H1 (cell line): ENCODE measurements at regions not wholly inside any gene's neighbourhood (a gene's known extent, or its start where the extent isn't known, plus 50 kb on each side); places are given as distances from the start of the nearest gene placed in this dataset.

Source experiments
- CTCF ChIA-PET: fragments of 300-600 bp; sonication (Branson Sonifier 250); formaldehyde crosslinking; loops from one replicate; lab custom pipeline; 2021; ENCODE audit not compliant: partially characterized antibody; lab: Charles Lee
- POLR2A ChIA-PET: fragments of 300-600 bp; sonication (Branson Sonifier 250); formaldehyde crosslinking; loops from one replicate; lab custom pipeline; 2021; ENCODE audit warnings: inconsistent platforms; ENCODE audit not compliant: partially characterized antibody; lab: Charles Lee
- DNase-seq, 2 experiments: peaks; one replicate each; pipeline versions ENCODE4 v3.0.0 to v3.0.0-alpha.2; 2010 to 2022; ENCODE audit warnings: low spot score in 2 of 2, low read depth in 1 of 2, mixed read lengths in 1 of 2
- FAIRE-seq: peaks from 2 replicates; lab custom pipeline; 2011; peaks lifted over from hg19 to GRCh38; lab: Jason Lieb, UNC
- H2AFZ ChIP-seq: 2 replicates; pipeline ENCODE4 v1.8.1; 2012; ENCODE audit warnings: low read length, inconsistent platforms
- H2AK5ac ChIP-seq: 2 replicates; pipeline ENCODE4 v1.6.1; 2013; ENCODE audit warnings: low read depth, low read length
- H2BK120ac ChIP-seq: replicated peaks from 2 replicates; pipeline ENCODE3; 2013; ENCODE audit warnings: low read depth, low read length, inconsistent platforms
- H2BK12ac ChIP-seq: 2 replicates; pipeline ENCODE4 v1.6.1; 2013; ENCODE audit warnings: low read depth, low read length
- H2BK15ac ChIP-seq: 2 replicates; pipeline ENCODE4 v1.6.1; 2013; ENCODE audit warnings: low read length
- H2BK20ac ChIP-seq: 2 replicates; pipeline ENCODE4 v1.6.1; 2013; ENCODE audit warnings: low read length
- H2BK5ac ChIP-seq: 2 replicates; pipeline ENCODE4 v1.6.1; 2013; ENCODE audit warnings: low read depth, low read length
- H3K14ac ChIP-seq: 2 replicates; pipeline ENCODE4 v1.6.1; 2013; ENCODE audit warnings: inconsistent platforms; ENCODE audit not compliant: insufficient read length
- H3K18ac ChIP-seq: 2 replicates; pipeline ENCODE4 v1.6.1; 2013; ENCODE audit warnings: low read length; ENCODE audit errors: extremely low read depth
- H3K23ac ChIP-seq: 2 replicates; pipeline ENCODE4 v1.6.1; 2013; ENCODE audit warnings: inconsistent platforms; ENCODE audit not compliant: insufficient read length
- H3K23me2 ChIP-seq: 2 replicates; pipeline ENCODE4 v1.6.1; 2013; ENCODE audit warnings: low read depth, low read length
- H3K27ac ChIP-seq: 2 replicates; pipeline ENCODE4 v1.6.1; 2011; ENCODE audit warnings: low read depth, low read length, inconsistent platforms
- H3K27me3 ChIP-seq, 4 experiments: replicated peaks in 1 of 4; 1 replicate in 1 of 4; 2 replicates in 3 of 4; pipeline versions ENCODE4 v1.6.1 to v1.8.1; 2011 to 2013; ENCODE audit warnings: low read length in 3 of 4, mild to moderate bottlenecking in 3 of 4, inconsistent platforms in 2 of 4, mixed read lengths in 2 of 4, moderate library complexity in 1 of 4; ENCODE audit not compliant: control insufficient read depth in 3 of 4, insufficient read depth in 3 of 4; ENCODE audit errors: extremely low read depth in 1 of 4
- H3K36me3 ChIP-seq, 4 experiments: 2 replicates each; pipeline versions ENCODE4 v1.6.1 to v1.8.1; 2011 to 2013; ENCODE audit warnings: mild to moderate bottlenecking in 4 of 4, low read length in 3 of 4, moderate library complexity in 2 of 4, control low read depth in 1 of 4, inconsistent platforms in 1 of 4; ENCODE audit not compliant: insufficient read depth in 4 of 4, control insufficient read depth in 2 of 4
- H3K4ac ChIP-seq: replicated peaks from 2 replicates; pipeline ENCODE3; 2013; ENCODE audit warnings: low read length, low read depth, mixed read lengths, inconsistent platforms; ENCODE audit not compliant: insufficient read length
- H3K4me1 ChIP-seq, 4 experiments: replicated peaks in 1 of 4; 1 replicate in 1 of 4; 2 replicates in 3 of 4; pipeline versions ENCODE4 v1.6.1 to v1.8.1; 2011 to 2013; ENCODE audit warnings: low read length in 3 of 4, inconsistent platforms in 2 of 4, mixed read lengths in 1 of 4; ENCODE audit not compliant: insufficient read depth in 4 of 4, control insufficient read depth in 3 of 4
- H3K4me2 ChIP-seq, 2 experiments: 2 replicates each; pipeline versions ENCODE4 v1.6.1 to v1.8.1; 2011 to 2013; ENCODE audit warnings: low read depth in 2 of 2, low read length in 2 of 2, control low read depth in 1 of 2, inconsistent platforms in 1 of 2, mild to moderate bottlenecking in 1 of 2; ENCODE audit not compliant: insufficient read depth in 1 of 2
- H3K4me3 ChIP-seq, 4 experiments: fragments of 200-600, 300-600 bp in 1 of 4; sonication (generic), shearing (Covaris generic), sonication (Bioruptor Twin) in 1 of 4; 2 replicates each; pipeline versions ENCODE4 v1.5.1 to v1.8.1; 2011 to 2016; ENCODE audit warnings: low read length in 4 of 4, low read depth in 3 of 4, control low read depth in 2 of 4, inconsistent platforms in 2 of 4, mild to moderate bottlenecking in 2 of 4, mixed read lengths in 1 of 4, moderate library complexity in 1 of 4; ENCODE audit not compliant: insufficient read depth in 2 of 4; ENCODE audit errors: extremely low read depth in 1 of 4
- H3K56ac ChIP-seq: replicated peaks from 2 replicates; pipeline ENCODE3; 2013; ENCODE audit warnings: low read depth, mild to moderate bottlenecking, mixed read lengths, low read length, inconsistent platforms; ENCODE audit not compliant: insufficient read length
- H3K79me1 ChIP-seq: 2 replicates; pipeline ENCODE4 v1.6.1; 2013; ENCODE audit warnings: low read depth, low read length, control low read depth
- H3K79me2 ChIP-seq, 2 experiments: 2 replicates each; pipeline versions ENCODE4 v1.6.1 to v1.8.1; 2012 to 2013; ENCODE audit warnings: low read length in 2 of 2, mild to moderate bottlenecking in 2 of 2, inconsistent platforms in 1 of 2; ENCODE audit not compliant: insufficient read depth in 2 of 2, control insufficient read depth in 1 of 2
- H3K9ac ChIP-seq, 4 experiments: replicated peaks in 1 of 4; 1 replicate in 1 of 4; 2 replicates in 3 of 4; pipeline versions ENCODE4 v1.6.1 to v1.8.1; 2011 to 2013; ENCODE audit warnings: low read depth in 3 of 4, low read length in 3 of 4, control low read depth in 2 of 4, mild to moderate bottlenecking in 2 of 4, moderate library complexity in 2 of 4, inconsistent platforms in 1 of 4; ENCODE audit errors: extremely low read depth in 1 of 4
- H3K9me3 ChIP-seq, 2 experiments: 2 replicates each; pipeline versions ENCODE4 v1.6.1 to v1.8.1; 2012 to 2013; ENCODE audit warnings: mild to moderate bottlenecking in 2 of 2, moderate library complexity in 2 of 2, control low read depth in 1 of 2, inconsistent platforms in 1 of 2, low read depth in 1 of 2, low read length in 1 of 2, mixed read lengths in 1 of 2; ENCODE audit not compliant: insufficient read depth in 2 of 2
- H4K20me1 ChIP-seq, 2 experiments: replicated peaks in 1 of 2; 2 replicates each; pipeline versions ENCODE3 to v1.8.1; 2011 to 2013; ENCODE audit warnings: inconsistent platforms in 2 of 2, low read length in 2 of 2, mild to moderate bottlenecking in 1 of 2; ENCODE audit not compliant: insufficient read depth in 2 of 2, control insufficient read depth in 1 of 2
- H4K5ac ChIP-seq: 2 replicates; pipeline ENCODE4 v1.6.1; 2013; ENCODE audit warnings: low read length, low read depth, mixed read lengths, inconsistent platforms; ENCODE audit not compliant: insufficient read length
- H4K8ac ChIP-seq: 2 replicates; pipeline ENCODE4 v1.8.0; 2013; ENCODE audit warnings: mild to moderate bottlenecking, moderate library complexity, low read length, inconsistent platforms; ENCODE audit not compliant: insufficient read depth; ENCODE audit errors: extremely low read depth
- H4K91ac ChIP-seq: replicated peaks from 2 replicates; pipeline ENCODE3; 2013; ENCODE audit warnings: low read length, mixed read lengths, inconsistent platforms; ENCODE audit not compliant: insufficient read length
- BACH1 ChIP-seq: IDR thresholded peaks from 2 replicates; pipeline ENCODE4 v1.6.1; 2012; ENCODE audit warnings: low read length, improper control_type of control experiment
- JUND ChIP-seq: IDR thresholded peaks from 2 replicates; pipeline ENCODE4 v1.6.1; 2011; ENCODE audit warnings: mild to moderate bottlenecking, improper control_type of control experiment, low read length
- KDM1A ChIP-seq: fragments of 200-600, 300-600 bp; sonication (generic); IDR thresholded peaks from 2 replicates; pipeline ENCODE4 v1.7.1; 2016; ENCODE audit warnings: mild to moderate bottlenecking, low read length, borderline replicate concordance
- MAFK ChIP-seq: IDR thresholded peaks from 2 replicates; pipeline ENCODE4 v1.6.1; 2012; ENCODE audit warnings: low read depth, mild to moderate bottlenecking, improper control_type of control experiment, low read length

DNA sequence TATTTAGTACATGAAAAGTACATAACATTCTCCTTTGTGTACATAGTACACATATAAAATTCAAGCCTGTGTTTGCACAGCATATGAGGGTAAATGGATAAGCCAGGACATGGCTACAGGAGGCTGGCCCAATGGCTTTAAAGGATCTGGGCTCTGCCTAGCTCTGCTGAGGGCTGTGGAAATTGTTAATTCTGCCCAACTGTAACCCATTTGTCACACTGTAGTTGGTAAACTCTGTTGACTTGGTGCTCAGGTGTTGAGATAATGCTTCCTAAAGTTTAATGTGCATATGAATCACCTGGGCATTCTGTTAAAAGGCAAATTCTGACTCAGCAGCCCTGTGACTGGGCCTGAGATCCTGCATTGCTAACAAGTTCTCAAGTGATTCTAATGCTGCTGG, 196.5 kb upstream of the ZPLD1 start:
- CTCF ChIA-PET: interaction anchor here (1.5 to 6.6 kb wide), 4 partner anchors 9 to 298 kb away, joined by 3 to 66 read pairs (median 29); no protein-coding TSS in a partner anchor
- Histone ChIP-seq H3K79me2 (no peaks in the 10 kb centered on the region), H3K23ac (no peak overlapping the region), H3K4ac (no peak overlapping the region), H3K27ac (no peak overlapping the region), H2BK12ac (no peak overlapping the region), H3K9ac (no peak overlapping the region), H3K18ac (no peak overlapping the region), H2BK120ac (no peak overlapping the region), H3K4me3 (no peak overlapping the region; a peak in 1 of 8 replicates), H2AFZ (peak overlapping the region; percentile 7; the same call in 1 of the 2 replicates), H3K27me3 (no peaks in the 10 kb centered on the region), H3K36me3 (no peaks in the 10 kb centered on the region), H3K14ac (no peak overlapping the region), H4K5ac (no peak overlapping the region), H2BK15ac (no peak overlapping the region), H4K8ac (no peak overlapping the region), H2BK5ac (no peak overlapping the region), H3K56ac (no peak overlapping the region), H2AK5ac (no peak overlapping the region)
- peak; percentile 86 for FAIRE-seq
- peak; percentile 56; the same call in 1 of the 2 replicates for TF ChIP-seq JUND
- TF ChIP-seq KDM1A: no peak
- TF ChIP-seq MAFK: peak; percentile 72
- peak; percentile 81 for TF ChIP-seq BACH1
- TF ChIP-seq, all 59 proteins: peak for 3
- H4K20me1 ChIP-seq: no peaks in the 10 kb centered on the region
- H3K23me2 ChIP-seq: no peaks in the 10 kb centered on the region; the same call in 1 of the 2 replicates
- H2BK20ac ChIP-seq: no peak overlapping the region
- no peaks in the 10 kb centered on the region for H3K9me3 ChIP-seq
- DNase-seq: peak in 1 of 2 experiments; percentile 63
- POLR2A ChIA-PET: no interaction called here
- H3K4me2 ChIP-seq: peak overlapping the region; percentile 18 to 22; a peak in 1 of 4 replicates
- no peaks in the 10 kb centered on the region for H3K79me1 ChIP-seq
- peaks cover 2 to 9% (median 8%) of the 10 kb centered on the region in 4 experiments; a peak in 4 of 7 replicates for H3K4me1 ChIP-seq
- peak overlapping the region; percentile 41 for H4K91ac ChIP-seq
